ENCODE measurements at regions not wholly inside any gene's neighbourhood (a gene's known extent, or its start where the extent isn't known, plus 50 kb on each side); places are given as distances from the start of the nearest gene placed in this dataset.

DNA sequence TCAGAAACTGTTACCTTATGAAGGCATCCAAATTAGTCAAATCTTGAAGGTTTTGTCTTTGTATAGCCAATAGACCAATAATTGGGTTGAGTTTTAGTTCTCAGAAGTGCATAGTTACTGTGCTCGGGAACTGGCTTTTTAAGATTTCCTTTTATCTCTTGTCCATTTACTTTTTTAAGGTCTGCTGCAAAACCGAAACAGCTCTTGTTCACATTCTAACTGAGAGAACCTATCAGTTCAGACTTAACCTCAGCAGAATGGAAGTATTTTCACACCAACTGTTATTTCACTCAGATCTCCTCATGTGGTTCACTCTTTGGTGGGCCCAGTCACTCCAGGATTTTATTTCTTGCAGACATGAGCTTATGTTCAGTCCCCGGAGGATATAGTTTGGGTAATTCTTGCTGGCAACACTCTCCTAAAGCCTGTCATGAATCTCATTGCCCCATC, 55.5 kb downstream of the TPBG start:
- TF ChIP-seq CTCF (IDR thresholded peaks at IDR 0.05): no peak
- no peak for TF ChIP-seq POLR2A (IDR thresholded peaks at IDR 0.05)
